BJ (cell line): ENCODE measurements at regions not wholly inside any gene's neighbourhood (a gene's known extent, or its start where the extent isn't known, plus 50 kb on each side); places are given as distances from the start of the nearest gene placed in this dataset.

Source experiments
- CTCF ChIA-PET: fragments of 350-600 bp; formaldehyde crosslinking; extraction: SDS; loops from one replicate; lab custom pipeline; 2021; ENCODE audit warnings: antibody characterized with exemption, inconsistent platforms; lab: Yijun Ruan, JAX
- POLR2A ChIA-PET: fragments of 300-600 bp; sonication (Branson Sonifier 250); formaldehyde crosslinking; extraction: SDS; loops from one replicate; lab custom pipeline; 2021; ENCODE audit warnings: antibody characterized with exemption; lab: Charles Lee
- DNase-seq: peaks from one replicate; pipeline ENCODE4 v3.0.0-alpha.2; 2011; ENCODE audit warnings: low read depth
- H3K27me3 ChIP-seq: 2 replicates; pipeline ENCODE4 v1.6.0; 2011; ENCODE audit warnings: low read length; ENCODE audit not compliant: control insufficient read depth, insufficient read depth
- H3K36me3 ChIP-seq: 2 replicates; pipeline ENCODE4 v1.5.1; 2011; ENCODE audit warnings: low read length; ENCODE audit not compliant: control insufficient read depth, insufficient read depth
- H3K4me3 ChIP-seq: 2 replicates; pipeline ENCODE4 v1.5.1; 2011; ENCODE audit warnings: low read depth, mild to moderate bottlenecking, control low read depth, low read length
- TF ChIP-seq, protein P1 (sequence below): IDR thresholded peaks from 2 replicates; pipeline ENCODE4 v1.5.1; 2011; ENCODE audit warnings: low read depth, mild to moderate bottlenecking, control low read depth, inconsistent platforms, low read length, moderate library complexity; ENCODE audit not compliant: insufficient read depth

DNA sequence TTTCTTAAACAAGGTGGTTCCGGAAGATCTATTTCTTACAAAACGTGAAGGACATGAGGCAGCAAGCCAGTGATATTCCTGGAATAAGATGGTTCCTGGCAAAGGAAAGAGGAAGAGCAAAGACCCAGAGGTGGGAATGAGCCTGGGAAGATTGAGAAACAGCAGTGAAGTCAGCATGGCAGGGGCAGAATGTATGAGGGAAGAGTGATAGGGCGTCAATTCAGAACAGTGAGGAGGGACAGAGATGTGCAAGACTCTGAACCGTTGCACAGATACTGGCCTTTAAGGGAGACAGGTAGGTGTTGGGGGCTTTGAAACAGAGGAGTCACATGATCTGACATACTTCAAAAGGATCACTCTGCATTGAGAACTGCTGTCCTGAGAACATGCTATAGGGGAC, 338.3 kb downstream of the CBLN4 start:
- Histone ChIP-seq H3K4me3 (no peak overlapping the region), H3K36me3 (no peaks in the 10 kb centered on the region), H3K27me3 (no peaks in the 10 kb centered on the region)
- ChIA-PET CTCF (no interaction called here), POLR2A (no interaction called here)
- no peak for DNase-seq
- TF ChIP-seq, protein P1, sequence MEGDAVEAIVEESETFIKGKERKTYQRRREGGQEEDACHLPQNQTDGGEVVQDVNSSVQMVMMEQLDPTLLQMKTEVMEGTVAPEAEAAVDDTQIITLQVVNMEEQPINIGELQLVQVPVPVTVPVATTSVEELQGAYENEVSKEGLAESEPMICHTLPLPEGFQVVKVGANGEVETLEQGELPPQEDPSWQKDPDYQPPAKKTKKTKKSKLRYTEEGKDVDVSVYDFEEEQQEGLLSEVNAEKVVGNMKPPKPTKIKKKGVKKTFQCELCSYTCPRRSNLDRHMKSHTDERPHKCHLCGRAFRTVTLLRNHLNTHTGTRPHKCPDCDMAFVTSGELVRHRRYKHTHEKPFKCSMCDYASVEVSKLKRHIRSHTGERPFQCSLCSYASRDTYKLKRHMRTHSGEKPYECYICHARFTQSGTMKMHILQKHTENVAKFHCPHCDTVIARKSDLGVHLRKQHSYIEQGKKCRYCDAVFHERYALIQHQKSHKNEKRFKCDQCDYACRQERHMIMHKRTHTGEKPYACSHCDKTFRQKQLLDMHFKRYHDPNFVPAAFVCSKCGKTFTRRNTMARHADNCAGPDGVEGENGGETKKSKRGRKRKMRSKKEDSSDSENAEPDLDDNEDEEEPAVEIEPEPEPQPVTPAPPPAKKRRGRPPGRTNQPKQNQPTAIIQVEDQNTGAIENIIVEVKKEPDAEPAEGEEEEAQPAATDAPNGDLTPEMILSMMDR = no peak

DNA sequence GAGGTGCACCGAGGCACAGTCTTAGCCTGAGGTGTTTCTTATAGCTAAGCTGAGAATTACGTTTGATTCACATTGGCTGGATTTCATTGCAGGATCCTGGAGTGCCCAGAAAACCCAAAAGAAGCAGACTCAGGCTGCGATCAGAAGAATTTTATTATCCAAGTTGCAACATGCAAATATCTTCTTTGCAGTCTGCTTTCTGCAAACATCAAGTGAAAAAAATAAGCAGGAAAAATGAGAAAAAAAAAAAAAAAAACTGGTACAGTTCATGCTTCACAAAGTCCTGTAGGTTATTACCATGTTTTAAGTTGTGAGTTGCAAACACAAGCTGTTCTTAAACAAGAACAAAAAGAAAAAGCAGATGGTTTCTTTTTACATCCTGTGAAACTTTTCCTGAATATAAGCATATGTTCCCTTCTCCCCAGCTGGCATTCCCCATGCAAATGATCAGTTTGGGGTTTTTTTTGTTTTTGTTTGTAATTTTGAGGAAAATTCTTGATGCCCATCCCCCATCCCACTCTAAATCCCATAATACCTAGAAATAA, 349.0 kb downstream of the CBLN4 start:
- TF ChIP-seq, protein P1 = no peak
- DNase-seq = no peak
- no peaks in the 10 kb centered on the region for H3K36me3 ChIP-seq
- no peak overlapping the region for H3K4me3 ChIP-seq
- CTCF ChIA-PET = interaction anchor here (0.7 kb wide), 1 partner anchor 12 kb away, joined by 3 read pairs; no protein-coding TSS in a partner anchor
- POLR2A ChIA-PET = no interaction called here
- no peaks in the 10 kb centered on the region for H3K27me3 ChIP-seq

DNA sequence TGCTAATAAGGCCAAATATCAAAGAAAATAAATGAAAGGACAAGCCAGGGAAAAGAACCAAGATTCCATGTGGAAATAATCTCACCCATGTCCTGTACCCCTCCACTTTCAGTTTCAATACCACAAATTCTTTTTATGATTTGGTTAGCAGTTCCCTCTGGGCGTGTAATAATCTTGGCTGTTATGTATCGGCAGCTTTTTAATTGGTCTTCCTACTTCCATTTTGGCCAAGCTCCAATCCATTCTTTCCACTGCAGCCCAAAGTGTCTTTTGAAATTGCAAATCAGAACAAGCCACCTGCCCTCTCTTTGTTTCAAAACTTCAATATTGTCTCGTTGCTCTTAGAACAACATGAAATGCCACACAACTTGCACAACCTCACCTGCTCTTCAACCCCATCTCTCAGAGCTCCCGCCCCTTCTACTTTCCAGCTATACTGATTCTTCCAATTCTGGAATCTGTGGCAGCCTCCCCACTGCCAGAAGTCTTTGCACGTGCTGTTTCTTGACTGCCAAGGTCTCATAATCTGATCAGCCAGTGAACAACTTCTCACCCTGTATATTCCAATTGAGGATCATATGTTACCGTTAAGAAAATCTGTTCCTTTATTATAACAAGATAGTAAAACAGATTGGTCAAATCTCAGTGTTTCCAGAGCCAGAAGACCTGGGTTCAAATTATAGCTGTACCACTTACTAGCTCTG, 354.5 kb downstream of the CBLN4 start:
- DNase-seq = no peak
- ChIA-PET POLR2A (no interaction called here), CTCF (no interaction called here)
- no peaks in the 10 kb centered on the region for H3K36me3 ChIP-seq
- H3K27me3 ChIP-seq = no peaks in the 10 kb centered on the region
- TF ChIP-seq, protein P1 = no peak
- H3K4me3 ChIP-seq = no peak overlapping the region

DNA sequence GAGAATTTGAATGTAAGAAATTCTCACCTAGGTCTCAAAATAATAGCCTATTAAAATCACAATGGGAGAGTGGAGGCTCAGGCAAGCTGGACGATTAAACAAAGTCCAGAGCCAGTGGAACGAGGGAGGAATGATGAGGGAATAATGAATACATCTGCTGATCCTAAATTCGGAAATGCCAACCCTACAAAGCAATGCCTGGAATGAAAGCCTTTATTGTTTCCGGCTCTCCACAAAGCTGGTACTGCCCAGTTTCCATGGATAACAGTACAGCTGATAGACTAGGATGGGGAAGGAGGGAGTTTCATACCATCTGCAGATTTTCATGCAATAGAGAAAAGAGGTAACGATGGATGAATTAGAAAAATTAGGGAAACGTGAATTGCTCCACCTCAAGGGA, 356.1 kb downstream of the CBLN4 start:
- H3K27me3 ChIP-seq = no peaks in the 10 kb centered on the region
- TF ChIP-seq, protein P1 = no peak
- no peaks in the 10 kb centered on the region for H3K36me3 ChIP-seq
- ChIA-PET POLR2A (no interaction called here), CTCF (no interaction called here)
- H3K4me3 ChIP-seq = no peak overlapping the region
- no peak for DNase-seq

DNA sequence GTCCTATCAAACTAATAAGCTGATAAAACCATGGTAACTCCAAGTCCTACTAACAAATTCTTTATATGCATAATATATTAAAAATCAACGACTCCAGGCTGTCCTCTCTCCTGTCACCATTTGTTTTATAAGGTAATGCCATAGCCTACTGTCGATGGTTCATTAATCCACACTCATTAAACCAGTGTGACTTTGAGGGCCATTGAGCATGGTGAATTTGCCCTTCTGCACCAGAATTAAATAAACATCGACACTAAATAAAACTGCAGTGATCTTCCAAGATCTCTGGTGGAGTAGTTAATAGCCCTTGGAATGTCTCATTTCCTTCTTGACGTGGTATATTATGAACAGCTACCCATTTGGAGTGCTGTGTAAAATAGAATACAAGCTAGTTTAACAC, 358.5 kb downstream of the CBLN4 start:
- TF ChIP-seq, protein P1 = no peak
- Histone ChIP-seq H3K36me3 (no peaks in the 10 kb centered on the region), H3K4me3 (no peak overlapping the region), H3K27me3 (no peaks in the 10 kb centered on the region)
- CTCF ChIA-PET = no interaction called here
- no peak for DNase-seq
- POLR2A ChIA-PET = no interaction called here
